Testis (tissue), 2 donors: ENCODE measurements at regions not wholly inside any gene's neighbourhood (a gene's known extent, or its start where the extent isn't known, plus 50 kb on each side); places are given as distances from the start of the nearest gene placed in this dataset.

Experiments
- CTCF ChIP-seq, 3 experiments: fragments of 450-650 bp in 2 of 3; fragments of 200-600 bp in 1 of 3; sonication (generic) in 1 of 3; IDR thresholded peaks; one replicate each; pipeline ENCODE4 v1.5.1; 2016 to 2019; ENCODE audit warnings: antibody characterized with exemption in 3 of 3, mild to moderate bottlenecking in 2 of 3, moderate library complexity in 1 of 3
- POLR2A ChIP-seq: fragments of 450-650 bp; IDR thresholded peaks from one replicate; pipeline ENCODE4 v1.6.1; 2017; ENCODE audit warnings: antibody characterized with exemption, mild to moderate bottlenecking, moderate library complexity

GRCh38 chr6:45759472-45759810, 256.2 kb downstream of the CLIC5 start:
- TF ChIP-seq POLR2A, result no peak
- no peak for TF ChIP-seq CTCF (IDR thresholded peaks at IDR 0.05)
